Spleen (tissue), 7 donors: ENCODE measurements at regions not wholly inside any gene's neighbourhood (a gene's known extent, or its start where the extent isn't known, plus 50 kb on each side); places are given as distances from the start of the nearest gene placed in this dataset.
A peak's percentile ranks its signal among the peaks of the same experiment; 100 is the strongest.

Experiments used
- POLR2A ChIP-seq, 3 donors: fragments of 450-650 bp; IDR thresholded peaks; one replicate each; pipeline ENCODE4 v1.5.1; 2017; ENCODE audit warnings: antibody characterized with exemption in 3 of 3, mild to moderate bottlenecking in 1 of 3
- POLR2AphosphoS5 ChIP-seq, 3 donors: sonication (generic); formaldehyde crosslinking; IDR thresholded peaks; one replicate each; pipeline ENCODE4 v1.5.1; 2017; ENCODE audit warnings: antibody characterized with exemption in 3 of 3
- TF ChIP-seq, protein P1 (sequence below), 11 experiments: fragments of 200-600 bp in 7 of 11; fragments of 450-650 bp in 4 of 11; sonication (generic) in 4 of 11; IDR thresholded peaks in 8 of 11; conservative IDR thresholded peaks in 3 of 11; 1 replicate in 7 of 11; 2 replicates in 4 of 11; pipeline versions ENCODE4 v1.4.0 to v1.8.0; 2016 to 2021; ENCODE audit warnings: antibody characterized with exemption in 11 of 11, inconsistent platforms in 4 of 11, mild to moderate bottlenecking in 1 of 11
- donor health status: DM: no; HTN: no; CAD: no; lungs with moderate emphysema.
- donor health status: DM: no; HTN: no; CAD: no.
- donor health status: DM: no; HTN: no; CAD: no.

DNA sequence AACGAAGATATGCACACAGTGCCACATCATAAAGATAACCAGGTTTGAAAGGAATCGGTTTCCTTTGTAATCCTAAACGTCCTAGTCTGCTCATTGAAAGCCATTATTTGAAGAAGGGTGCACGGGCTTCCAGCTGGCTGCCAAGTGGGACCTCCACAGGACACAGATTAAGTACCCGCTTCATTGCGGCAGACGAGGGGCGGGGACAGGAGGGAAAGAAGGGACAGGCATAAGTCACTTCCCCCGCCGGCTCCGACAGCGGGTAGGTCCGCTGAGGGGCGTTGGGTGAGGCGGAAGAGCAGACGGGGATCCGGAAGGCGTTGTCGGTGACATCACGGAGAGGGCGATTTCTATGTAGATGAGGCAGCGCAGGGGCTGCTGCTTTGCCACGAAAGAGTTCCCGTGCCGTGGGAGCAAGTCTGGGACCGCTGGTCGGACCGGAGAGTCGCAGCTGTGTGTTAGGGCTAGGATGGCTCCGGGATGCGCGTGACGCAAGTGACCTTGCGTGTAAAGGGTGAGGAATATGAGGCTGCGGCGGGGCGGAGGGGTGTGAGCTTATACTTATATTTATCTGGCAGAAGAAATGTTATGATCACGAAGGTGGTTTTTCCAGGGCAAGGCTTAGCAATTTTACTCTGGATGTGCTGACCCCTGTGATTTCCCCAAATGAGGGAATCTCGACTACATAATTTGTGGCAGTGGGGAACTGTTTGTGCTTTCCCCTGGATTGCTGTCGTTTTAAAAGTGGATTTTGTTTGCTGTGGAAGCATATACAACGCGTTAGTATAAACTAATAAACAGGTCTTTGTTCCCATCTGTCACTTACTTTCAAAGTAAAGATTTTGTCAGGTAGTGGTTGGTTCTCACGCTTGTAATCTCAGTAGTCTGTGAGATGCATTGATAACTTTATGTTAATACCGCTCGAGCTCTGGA lies 80.7 kb downstream of the PPIAL4G start:
- TF ChIP-seq, protein P1, sequence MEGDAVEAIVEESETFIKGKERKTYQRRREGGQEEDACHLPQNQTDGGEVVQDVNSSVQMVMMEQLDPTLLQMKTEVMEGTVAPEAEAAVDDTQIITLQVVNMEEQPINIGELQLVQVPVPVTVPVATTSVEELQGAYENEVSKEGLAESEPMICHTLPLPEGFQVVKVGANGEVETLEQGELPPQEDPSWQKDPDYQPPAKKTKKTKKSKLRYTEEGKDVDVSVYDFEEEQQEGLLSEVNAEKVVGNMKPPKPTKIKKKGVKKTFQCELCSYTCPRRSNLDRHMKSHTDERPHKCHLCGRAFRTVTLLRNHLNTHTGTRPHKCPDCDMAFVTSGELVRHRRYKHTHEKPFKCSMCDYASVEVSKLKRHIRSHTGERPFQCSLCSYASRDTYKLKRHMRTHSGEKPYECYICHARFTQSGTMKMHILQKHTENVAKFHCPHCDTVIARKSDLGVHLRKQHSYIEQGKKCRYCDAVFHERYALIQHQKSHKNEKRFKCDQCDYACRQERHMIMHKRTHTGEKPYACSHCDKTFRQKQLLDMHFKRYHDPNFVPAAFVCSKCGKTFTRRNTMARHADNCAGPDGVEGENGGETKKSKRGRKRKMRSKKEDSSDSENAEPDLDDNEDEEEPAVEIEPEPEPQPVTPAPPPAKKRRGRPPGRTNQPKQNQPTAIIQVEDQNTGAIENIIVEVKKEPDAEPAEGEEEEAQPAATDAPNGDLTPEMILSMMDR (IDR thresholded peaks at IDR 0.05 in 8 of 11, conservative IDR thresholded peaks at IDR 0.05 in 3 of 11) = peak in 1 of 11 experiments; percentile 10
- peak in 1 of 3 donors; percentile 63 for TF ChIP-seq POLR2A (IDR thresholded peaks at IDR 0.05)
- TF ChIP-seq POLR2AphosphoS5 (IDR thresholded peaks at IDR 0.05) = peak; percentile 95 to 96 (median 95)
